ENCODE measurements at regions not wholly inside any gene's neighbourhood (a gene's known extent, or its start where the extent isn't known, plus 50 kb on each side); places are given as distances from the start of the nearest gene placed in this dataset.

GRCh38 chr17:62321451-62321850 lies 58.9 kb upstream of the EFCAB3 start:
- Histone ChIP-seq H3K27me3 (ENCODE audit: control insufficient read depth in 4 of 4, insufficient read depth in 4 of 4, low read length in 3 of 4) (peaks cover 0 to 2% (median 0%) of the 10 kb centered on the region in 4 donors), H3K4me1 (ENCODE audit: control insufficient read depth in 4 of 4, insufficient read depth in 4 of 4, low read length in 3 of 4) (no peaks in the 10 kb centered on the region), H3K27ac (ENCODE audit: low read depth in 1 of 2, low read length in 2 of 2) (no peak overlapping the region), H3K9me3 (ENCODE audit: control insufficient read depth in 4 of 4, low read length in 3 of 4) (no peaks in the 10 kb centered on the region), H3K36me3 (ENCODE audit: control insufficient read depth in 4 of 4, insufficient read depth in 3 of 4, low read depth in 1 of 4, low read length in 3 of 4) (no peaks in the 10 kb centered on the region), H3K9ac (ENCODE audit: low read depth in 1 of 2, low read length in 2 of 2) (no peak overlapping the region), H3K4me3 (ENCODE audit: low read depth in 1 of 3, low read length in 3 of 3) (no peak overlapping the region)
- TF ChIP-seq GABPA (IDR thresholded peaks at IDR 0.05 in 1 of 2, conservative IDR thresholded peaks at IDR 0.05 in 1 of 2): no peak
- no peak for TF ChIP-seq NR2F2 (IDR thresholded peaks at IDR 0.05)
- TF ChIP-seq JUND (IDR thresholded peaks at IDR 0.05): no peak
- no peak for TF ChIP-seq SP1 (IDR thresholded peaks at IDR 0.05)
- TF ChIP-seq REST (IDR thresholded peaks at IDR 0.05): no peak
- no peak for TF ChIP-seq FOXA2 (IDR thresholded peaks at IDR 0.05)
- no peak for TF ChIP-seq RXRA (IDR thresholded peaks at IDR 0.05)
- TF ChIP-seq TAF1 (conservative IDR thresholded peaks at IDR 0.05): no peak
- TF ChIP-seq HNF4G (IDR thresholded peaks at IDR 0.05): no peak
- TF ChIP-seq EGR1 (IDR thresholded peaks at IDR 0.05; ENCODE audit: low read depth in 2 of 2): no peak
- TF ChIP-seq ZBTB33 (IDR thresholded peaks at IDR 0.05): no peak
- no peak for TF ChIP-seq CTCF (IDR thresholded peaks at IDR 0.05; ENCODE audit: low read depth, low read length, missing input control)
- no peak for TF ChIP-seq RAD21 (IDR thresholded peaks at IDR 0.05)
- no peak for TF ChIP-seq HNF4A (conservative IDR thresholded peaks at IDR 0.05)
- no peak for TF ChIP-seq ATF3 (IDR thresholded peaks at IDR 0.05)
- no peak for TF ChIP-seq FOXA1 (IDR thresholded peaks at IDR 0.05)
- no peak for TF ChIP-seq MAX (IDR thresholded peaks at IDR 0.05)
- 40% methylated on average over 1 of the region's 1 CpG for WGBS
- no peak for DNase-seq (ENCODE audit: low spot score)

GRCh38 chr17:62319846-62320245 lies 60.5 kb upstream of the EFCAB3 start:
- Histone ChIP-seq H3K4me3 (ENCODE audit: low read depth in 1 of 3, low read length in 3 of 3) (no peak overlapping the region), H3K9ac (ENCODE audit: low read depth in 1 of 2, low read length in 2 of 2) (no peak overlapping the region), H3K4me1 (ENCODE audit: control insufficient read depth in 4 of 4, insufficient read depth in 4 of 4, low read length in 3 of 4) (no peaks in the 10 kb centered on the region), H3K27ac (ENCODE audit: low read depth in 1 of 2, low read length in 2 of 2) (no peak overlapping the region), H3K36me3 (ENCODE audit: control insufficient read depth in 4 of 4, insufficient read depth in 3 of 4, low read depth in 1 of 4, low read length in 3 of 4) (no peaks in the 10 kb centered on the region), H3K9me3 (ENCODE audit: control insufficient read depth in 4 of 4, low read length in 3 of 4) (no peaks in the 10 kb centered on the region), H3K27me3 (ENCODE audit: control insufficient read depth in 4 of 4, insufficient read depth in 4 of 4, low read length in 3 of 4) (peaks cover 0 to 2% (median 0%) of the 10 kb centered on the region in 4 donors)
- no peak for DNase-seq (ENCODE audit: low spot score)
- WGBS: 79% methylated on average over 1 of the region's 1 CpG
- TF ChIP-seq MAX (IDR thresholded peaks at IDR 0.05) (no peak), FOXA2 (IDR thresholded peaks at IDR 0.05) (no peak), TAF1 (conservative IDR thresholded peaks at IDR 0.05) (no peak), REST (IDR thresholded peaks at IDR 0.05) (no peak), EGR1 (IDR thresholded peaks at IDR 0.05; ENCODE audit: low read depth in 2 of 2) (no peak), CTCF (IDR thresholded peaks at IDR 0.05; ENCODE audit: low read depth, low read length, missing input control) (no peak)
